AG08396 (cell line): ENCODE measurements at regions not wholly inside any gene's neighbourhood (a gene's known extent, or its start where the extent isn't known, plus 50 kb on each side); places are given as distances from the start of the nearest gene placed in this dataset.

Experiments used
- DNase-seq: peaks from one replicate; pipeline ENCODE4 v3.0.0; 2012; ENCODE audit warnings: low spot score, mixed read lengths

DNA sequence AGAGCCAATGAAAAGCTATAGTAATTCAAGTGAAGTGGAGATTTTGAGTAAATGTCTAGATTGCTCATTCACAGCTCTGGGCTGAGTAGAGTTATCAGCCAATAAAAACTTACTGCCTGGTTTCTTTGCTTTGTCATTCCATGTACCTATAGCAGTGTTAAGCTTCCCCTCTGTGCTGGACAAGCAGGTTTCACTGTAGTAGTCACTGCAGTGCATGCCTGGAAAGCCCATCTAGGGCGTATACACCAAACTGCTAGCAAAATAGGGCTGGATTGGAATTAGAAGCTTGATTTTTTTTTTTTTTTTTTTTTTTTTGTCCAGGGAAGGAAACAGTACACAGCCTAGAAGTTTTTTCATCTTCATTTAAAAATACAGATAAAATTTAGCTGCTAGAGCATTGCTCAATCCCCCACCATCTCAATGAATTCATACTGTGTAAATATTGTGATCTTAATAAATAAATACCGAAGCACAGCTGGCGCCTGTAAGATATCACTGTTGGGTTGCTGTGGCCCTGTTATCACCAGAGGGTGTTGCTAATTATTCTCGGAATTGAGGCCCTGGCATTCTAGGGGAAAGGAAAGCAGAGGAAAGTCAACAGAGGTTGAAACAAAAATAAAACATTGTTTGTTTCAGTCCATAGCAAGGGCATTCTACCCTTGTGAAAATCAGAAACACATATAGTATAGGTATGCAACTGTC lies 968.5 kb upstream of the GJE1 start:
- DNase-seq: no peak

DNA sequence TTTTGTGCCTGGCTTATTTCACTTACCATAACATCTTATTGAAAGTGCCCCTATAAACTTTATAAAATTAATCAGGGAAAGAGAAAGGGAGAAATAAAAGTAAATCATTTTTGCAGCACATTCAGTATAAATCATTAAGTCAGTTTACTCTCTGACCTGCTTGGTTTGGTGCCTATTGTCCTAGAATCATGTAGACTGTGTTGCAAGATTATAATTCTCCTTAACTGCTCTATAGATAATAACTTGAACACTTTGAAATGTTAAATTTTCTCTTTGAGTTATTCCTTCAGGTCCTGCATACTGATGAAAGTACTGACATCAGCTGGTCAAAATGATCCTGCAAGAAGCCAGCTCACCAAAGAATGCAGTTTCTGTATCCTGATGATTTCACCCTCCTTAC lies 969.6 kb upstream of the GJE1 start:
- no peak for DNase-seq

DNA sequence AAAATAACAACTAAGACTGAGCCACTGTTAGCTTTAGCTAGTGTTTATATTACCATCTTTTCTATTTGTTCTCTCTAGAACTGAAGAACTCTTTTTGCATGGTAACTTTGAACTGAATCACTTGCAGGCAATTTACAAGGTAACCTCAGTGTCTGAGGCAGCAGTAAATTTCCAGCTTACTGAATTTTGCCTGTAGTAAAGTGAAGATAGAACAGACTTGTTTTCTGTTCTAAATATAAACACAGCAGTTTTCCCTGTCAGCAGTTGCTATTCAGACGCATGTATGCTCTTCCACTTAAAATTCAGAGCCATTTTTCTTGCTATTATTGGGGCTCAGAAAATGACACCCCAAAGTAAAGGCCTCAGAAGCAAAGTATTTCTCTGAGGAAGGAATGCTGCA lies 974.0 kb upstream of the GJE1 start:
- DNase-seq: no peak

DNA sequence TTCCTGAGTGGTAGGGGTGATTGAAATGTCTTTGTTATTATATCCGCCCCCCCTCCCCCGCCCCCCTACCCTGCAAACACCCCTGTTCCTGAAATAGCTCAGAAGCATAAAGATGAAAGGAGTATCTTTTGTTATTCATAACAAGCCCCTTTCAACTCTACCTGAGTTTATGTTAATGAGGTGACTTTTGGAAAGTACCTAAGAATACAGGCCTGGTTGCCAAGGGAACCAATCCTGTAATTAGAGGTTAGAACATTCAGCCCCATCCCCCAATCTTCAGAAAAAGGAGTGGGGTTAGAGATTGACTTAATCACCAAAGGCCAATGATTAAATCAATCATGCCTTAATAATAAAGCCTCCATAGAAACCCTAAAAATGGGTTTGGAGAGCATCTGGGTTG lies 979.2 kb upstream of the GJE1 start:
- DNase-seq: no peak

GRCh38 chr6:141152951-141153350 lies 979.8 kb upstream of the GJE1 start:
- DNase-seq: no peak

- no peak for DNase-seq
Measured at GRCh38 chr6:141151710-141152417, 980.9 kb upstream of the GJE1 start.

DNA sequence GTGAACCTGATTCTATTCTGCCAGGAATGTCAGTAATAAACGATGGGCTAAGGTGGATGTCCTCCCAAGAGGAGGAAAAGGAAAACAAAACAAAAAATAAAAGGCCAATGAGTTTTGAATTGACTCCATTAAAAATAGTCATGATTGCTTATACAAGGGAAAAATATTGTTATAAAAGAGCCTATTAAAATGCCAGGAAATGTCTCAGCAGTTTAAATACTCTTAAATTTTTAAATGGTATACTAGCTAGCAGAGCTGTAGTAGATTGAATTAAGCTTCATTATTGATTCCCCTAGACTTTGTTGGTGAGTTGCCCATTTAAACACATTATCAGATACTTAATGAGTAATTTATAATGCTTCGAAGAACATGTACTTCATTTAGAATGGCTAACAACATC lies 990.9 kb upstream of the GJE1 start:
- no peak for DNase-seq

DNA sequence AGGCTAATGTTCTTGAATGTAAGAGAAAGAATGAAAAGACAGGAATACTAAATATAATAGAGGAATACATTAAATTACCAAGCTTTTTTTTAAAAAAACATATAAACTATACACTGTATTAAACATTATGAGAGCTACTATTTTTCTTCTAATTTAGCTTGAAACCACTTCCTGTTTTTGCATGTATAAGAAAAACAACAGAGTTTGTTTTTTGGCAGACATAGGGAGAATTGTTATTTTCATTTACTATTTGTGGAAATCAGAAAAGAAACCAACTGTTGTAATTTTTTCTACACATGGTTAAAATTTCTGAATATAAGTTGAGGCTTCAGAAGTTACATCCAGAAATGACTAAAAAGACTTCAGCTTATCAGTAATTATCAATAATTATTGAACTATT lies 991.8 kb upstream of the GJE1 start:
- DNase-seq: no peak

DNA sequence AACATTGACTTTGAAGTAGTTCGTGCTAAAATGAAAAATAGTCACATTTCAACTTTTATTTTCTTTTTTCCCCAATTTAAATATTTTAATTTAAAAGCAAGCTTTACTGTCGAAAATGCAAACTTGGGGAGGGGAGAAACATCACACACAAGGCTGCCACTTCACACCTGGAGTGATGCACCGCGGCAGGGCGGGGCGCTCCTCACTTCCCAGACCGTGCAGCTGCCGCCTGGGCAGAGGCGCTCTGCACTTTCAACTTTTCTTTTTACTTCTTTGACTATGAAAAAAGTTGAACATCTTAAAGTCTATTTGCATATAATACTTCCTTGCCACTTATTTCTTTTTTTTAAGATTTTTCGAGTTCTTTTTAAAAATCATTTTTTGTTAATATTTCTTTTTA lies 993.3 kb upstream of the GJE1 start:
- no peak for DNase-seq

DNA sequence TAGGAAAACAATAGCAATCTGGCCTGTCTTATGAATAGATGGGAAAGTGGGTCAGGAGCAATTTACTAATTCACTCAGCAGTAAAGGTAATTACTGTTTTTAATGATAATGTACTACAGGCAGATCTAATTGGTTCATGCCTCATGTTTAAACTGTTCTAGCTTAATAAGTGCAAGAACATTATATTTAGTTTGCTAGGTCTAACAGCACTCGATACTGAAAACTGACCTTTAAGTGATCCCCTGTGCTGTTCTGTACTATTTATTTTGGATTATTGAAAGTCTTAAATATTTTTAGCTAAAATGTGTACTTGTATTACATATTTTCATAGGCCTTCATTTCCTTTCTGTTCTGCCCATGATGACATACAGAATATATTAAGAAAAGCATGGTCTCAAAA lies 998.0 kb upstream of the GJE1 start:
- no peak for DNase-seq

DNA sequence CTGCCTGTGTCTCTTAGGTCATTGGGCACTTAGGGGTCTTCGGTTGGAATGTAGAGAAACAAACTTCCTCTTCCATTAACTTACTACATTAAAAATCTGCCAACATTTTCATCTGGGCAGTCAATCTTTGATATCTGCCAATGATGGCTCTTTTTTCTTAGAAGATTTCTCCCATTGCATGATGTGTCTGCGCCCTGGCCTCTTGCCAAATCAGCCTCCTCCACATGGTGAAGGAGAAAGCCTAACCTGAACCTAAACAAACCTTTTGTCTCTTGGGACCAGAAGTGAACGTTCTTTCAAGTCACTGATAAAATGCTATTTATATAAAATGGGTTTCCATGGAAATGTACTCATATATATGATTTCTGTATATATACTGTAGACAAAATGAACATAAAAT lies 998.9 kb upstream of the GJE1 start:
- no peak for DNase-seq

- DNase-seq: no peak
Measured at GRCh38 chr6:141133346-141133745, 999.4 kb upstream of the GJE1 start.

DNA sequence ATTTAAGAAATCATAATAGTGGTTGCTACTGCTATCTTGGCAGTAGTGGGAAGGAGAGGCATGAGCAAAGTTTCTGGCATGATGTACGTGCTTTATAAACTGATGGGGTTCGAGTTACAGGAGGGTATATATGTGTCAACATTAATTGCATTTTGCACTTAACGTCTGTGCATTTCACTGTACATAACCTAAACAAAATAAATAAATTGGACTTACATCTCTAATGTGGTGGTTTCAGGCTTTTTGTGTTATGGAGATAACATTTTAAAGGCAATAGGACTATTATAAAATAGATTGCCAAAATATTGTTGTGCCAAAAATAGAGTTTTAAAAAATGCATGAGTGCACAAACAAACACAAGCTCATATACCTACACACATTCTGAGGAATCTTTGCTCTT lies 1001.1 kb upstream of the GJE1 start:
- no peak for DNase-seq

DNA sequence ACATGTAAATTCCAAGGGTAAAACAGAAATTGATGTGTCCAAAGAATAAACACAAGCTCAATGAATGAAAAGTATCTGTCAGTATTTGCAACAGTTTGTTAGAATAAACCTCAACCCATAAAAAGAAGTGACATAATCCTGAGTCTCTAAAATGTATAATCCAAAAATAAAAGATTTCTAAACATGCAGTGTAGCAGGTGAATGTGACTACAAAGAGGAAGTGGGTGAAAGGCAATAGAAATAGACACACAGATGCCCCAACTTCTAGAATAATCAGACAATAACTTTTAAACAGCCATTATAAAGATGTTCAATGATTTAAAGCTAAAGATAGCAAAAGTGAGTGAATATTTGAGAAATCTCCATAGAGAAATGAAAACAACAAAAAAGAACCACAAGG lies 1009.2 kb upstream of the GJE1 start:
- no peak for DNase-seq

DNA sequence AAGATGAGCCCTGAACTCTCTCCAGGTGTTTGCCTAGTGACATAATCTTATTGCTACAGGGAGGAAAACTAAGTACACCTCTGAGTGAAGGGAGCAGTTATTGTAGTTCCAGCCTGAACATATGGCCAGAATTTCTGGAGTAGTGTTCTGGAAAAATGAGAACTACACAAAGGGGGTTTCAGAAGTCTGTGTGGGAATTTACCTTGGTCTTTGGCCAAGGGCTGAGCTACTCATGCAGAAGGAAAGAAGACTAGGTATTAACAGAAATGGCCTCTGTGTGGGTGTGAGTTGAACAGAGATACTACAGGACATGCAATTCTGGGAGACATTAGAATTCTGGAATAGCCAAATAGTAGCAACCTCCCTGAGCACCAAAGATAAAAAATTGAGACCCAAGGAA lies 1009.7 kb upstream of the GJE1 start:
- DNase-seq: no peak

DNA sequence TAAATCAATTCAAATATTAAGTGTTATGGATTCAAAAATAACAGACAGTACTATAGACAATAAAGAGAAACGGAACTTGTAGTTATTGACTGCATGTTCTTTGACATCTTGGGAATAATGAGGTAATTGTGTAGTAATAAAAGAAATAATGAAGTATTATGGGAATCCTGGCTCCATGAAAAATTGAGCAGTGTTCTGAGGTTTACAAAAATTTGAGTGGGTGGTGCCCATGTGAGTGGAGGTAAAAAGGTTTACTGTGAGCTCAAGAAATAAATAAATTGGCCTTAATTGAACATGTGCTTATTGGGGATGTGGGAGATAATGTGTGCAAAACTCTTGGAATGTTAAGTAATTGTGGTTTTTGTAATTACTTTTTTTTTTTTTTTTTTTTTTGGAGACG lies 1013.7 kb upstream of the GJE1 start:
- no peak for DNase-seq

DNA sequence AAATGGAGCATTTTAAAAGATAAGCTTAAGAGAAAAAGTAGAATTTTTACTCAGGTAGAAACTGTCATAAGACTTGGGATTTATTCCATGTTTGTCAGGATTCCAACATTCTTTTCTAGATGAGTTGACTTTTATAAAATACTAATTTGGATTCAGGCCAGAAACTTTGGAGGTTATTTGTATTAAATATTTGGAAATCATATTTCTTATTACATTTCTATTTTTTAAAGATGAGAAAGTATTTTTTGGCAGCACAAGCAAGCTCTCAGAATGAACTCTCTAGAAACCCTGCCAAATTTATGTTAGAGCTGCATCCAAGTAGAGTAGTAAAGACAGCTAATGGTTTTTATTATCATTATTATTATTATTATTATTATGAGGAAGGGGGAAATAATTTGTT lies 1014.9 kb upstream of the GJE1 start:
- DNase-seq: no peak

DNA sequence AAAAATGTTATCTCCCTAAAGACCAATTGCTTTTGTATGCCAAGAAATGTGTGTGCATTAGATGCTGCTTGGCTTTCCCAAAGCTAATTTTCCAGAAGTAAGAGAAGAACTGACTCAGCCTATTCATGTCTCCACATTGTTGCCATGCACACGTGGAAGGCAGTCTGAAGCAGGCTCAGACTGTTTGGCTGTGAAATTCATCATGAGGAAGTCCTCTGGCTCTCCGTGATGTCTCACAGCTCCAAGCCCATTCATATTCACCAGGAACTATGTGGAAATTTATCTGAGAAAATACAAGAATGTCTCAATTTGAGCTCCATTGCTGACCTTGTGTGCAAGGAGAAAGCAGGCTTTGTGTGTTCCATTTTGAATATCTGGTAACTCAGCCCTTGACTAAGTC lies 1022.2 kb upstream of the GJE1 start:
- peak; percentile 18 for DNase-seq

DNA sequence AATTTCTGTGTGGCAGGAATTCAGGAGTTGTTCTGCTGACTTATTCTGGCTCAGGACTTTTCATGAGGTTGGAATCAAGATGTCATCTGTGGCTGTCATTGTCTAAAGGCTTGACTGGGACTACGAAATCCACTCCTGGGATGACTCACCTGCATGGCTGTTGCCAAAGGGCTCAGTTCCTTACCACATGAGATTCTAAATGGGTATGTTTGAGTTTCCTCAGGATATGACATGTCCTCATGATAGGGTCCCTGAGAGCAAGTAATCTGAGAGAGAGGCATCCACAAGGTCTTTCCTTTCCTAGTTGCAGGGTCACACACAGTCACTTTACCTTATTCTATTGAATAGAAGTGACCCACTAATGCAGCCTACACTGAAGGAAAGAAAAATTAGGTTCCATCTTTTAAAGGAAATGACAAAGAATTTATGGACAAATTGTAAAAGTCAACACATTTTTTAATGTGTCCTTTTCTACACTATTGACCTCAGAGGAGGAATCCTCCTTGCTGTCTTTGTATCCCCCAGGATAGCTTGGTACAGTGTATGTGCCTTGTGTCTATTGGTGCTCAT lies 1025.0 kb upstream of the GJE1 start:
- peak; percentile 20 for DNase-seq

DNA sequence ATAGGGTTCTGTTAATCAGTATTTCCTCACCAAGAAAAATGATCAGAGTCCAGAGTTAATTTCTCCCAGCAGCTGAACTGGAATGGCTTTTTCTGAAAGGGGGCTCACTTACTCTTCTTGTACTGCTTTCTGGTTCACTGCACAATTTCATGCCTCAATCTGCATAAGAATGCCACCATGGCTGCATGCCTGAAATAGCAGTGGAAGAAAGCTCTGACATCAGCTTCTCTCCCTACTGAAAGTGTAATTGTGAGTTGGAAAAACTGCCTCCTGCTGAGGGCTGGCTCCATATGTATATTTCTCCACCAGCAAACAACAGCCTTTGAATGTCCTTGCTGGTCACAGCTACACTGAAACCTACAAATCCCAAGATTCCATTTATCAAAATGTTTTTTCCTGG lies 1027.2 kb upstream of the GJE1 start:
- no peak for DNase-seq

DNA sequence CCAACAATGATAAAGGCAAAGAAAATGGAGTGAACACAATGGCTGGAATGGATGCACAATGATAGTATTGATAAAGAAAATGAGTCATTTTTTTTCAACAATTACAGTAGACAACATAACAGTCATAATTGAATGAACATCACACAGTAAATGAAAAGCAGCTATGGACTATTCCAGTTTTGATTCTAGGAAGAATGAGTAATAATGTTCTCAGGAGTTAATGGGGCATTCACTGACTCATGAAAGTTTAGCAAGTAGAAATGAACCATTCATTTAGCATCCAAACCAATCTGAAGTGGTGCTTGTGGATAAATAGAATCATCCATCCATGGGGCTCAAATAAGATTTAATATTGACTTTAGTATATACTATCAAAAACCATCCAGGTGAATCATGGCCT lies 1029.5 kb upstream of the GJE1 start:
- DNase-seq: peak; percentile 5

- DNase-seq: no peak
Measured at GRCh38 chr6:141097471-141097870, 1035.3 kb upstream of the GJE1 start.

DNA sequence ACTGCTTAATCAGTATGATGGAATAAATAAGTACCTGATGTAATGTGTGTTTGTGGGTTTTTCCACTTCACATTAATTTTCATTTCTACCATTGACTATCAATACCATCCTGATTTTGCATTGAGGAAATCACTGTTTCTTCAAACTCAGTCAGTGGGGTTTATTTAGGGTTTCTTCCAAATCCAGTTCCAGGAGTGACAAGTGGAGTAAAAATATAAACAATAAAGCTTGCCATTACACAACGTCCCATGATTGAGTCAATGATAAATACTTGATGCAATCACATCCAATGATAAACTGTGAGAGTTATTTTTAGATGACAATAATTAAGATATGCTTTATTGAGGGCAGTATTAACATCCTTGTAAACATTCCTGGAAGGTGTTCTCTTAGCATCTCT lies 1037.4 kb upstream of the GJE1 start:
- DNase-seq: no peak

GRCh38 chr6:141088171-141088570 lies 1044.6 kb upstream of the GJE1 start:
- DNase-seq: no peak
